Activated gamma-delta T cell treated with anti-CD3 and anti-CD28 coated beads, Interleukin-2, amount 50 U/mL, for 16 hours (primary cell): ENCODE measurements at regions not wholly inside any gene's neighbourhood (a gene's known extent, or its start where the extent isn't known, plus 50 kb on each side); places are given as distances from the start of the nearest gene placed in this dataset.

Experiments
- DNase-seq: peaks from one replicate; pipeline ENCODE4 v3.0.0-alpha.2; 2020; ENCODE audit warnings: low read depth

DNA sequence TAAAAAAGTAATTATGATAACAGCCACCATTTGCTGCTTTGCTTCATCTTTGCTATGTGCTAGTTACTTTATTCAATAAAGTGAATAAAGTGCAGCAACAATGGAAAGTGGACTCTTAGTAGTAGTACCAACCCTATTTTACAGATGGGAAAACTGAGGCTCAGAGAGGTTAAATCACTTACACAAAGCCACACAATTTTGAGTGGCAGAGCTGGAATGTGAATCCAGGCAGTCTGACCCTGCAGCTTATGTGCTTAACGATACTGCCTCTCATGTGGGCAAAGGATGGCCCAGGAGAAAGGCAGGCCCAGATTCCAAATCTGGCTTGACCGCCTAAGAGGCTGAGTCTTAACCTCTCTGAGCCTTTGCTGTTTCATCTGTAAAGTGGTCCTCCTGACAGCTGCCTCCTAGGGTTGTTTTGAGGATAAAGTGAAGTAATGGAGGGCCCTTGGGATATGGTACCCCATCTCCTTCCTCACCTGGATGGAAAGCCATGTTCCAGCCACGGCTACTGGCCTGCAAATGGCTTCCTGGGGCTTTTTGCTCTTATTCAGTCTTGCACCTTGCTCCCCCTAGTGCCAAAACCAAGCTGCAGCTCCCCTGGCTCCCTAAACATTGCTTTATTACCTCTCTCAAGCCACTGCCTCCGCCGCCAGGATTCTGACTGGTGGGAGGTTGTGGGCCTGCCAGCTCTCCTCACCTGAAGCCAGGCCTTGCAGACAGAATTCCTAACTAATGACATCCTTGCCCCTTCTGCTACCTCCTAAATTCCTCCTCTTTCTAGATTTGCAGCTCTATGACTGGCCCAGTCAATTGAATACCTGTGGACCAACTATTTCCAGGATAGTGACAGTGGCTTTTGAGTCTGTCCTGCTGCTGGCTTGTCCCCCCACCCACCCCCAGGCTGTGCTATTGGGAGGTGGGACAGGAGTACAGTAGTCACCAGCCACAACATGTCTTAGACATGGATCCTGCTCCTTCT is 283.3 kb upstream of the PWP1 start:
- peak; percentile 35 for DNase-seq

DNA sequence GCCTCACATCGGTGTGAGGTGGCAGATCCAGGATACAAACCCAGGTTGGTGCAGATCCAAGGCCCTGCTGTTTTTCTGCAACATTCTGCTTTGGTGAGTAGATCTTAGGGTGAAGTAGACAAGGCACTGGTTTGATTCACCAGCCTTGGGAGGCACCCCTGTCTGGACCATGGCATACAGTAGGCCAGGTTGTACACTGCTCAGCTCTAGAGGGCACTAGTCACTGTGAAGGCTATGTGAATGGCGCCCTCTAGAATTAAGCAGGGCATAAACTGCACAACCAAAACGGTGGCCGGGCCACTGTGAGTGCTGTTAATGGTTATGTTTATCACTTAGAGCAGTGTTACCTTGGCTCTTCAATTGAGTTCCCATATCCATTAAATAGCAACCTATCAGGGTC is 280.6 kb upstream of the PWP1 start:
- no peak for DNase-seq

DNA sequence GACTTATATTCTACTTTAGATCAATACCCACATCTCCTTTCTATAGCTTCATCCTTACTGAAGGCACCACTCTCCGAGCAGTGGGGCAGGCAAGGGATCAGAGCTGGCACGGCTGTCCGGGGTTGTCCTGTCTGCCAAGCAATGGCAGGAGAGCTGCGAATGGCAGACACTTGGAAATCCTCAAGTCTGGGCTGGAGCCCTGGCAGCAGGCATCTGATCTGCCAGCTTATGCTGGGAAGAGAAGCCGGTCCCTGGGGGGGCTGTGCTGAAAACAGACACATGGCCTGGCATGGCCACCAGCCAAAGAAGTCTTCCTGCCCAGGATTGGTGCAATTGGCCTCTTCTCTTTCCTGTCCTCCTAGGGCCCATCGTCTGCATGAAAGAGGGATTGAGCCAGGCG is 280.2 kb upstream of the PWP1 start:
- no peak for DNase-seq

DNA sequence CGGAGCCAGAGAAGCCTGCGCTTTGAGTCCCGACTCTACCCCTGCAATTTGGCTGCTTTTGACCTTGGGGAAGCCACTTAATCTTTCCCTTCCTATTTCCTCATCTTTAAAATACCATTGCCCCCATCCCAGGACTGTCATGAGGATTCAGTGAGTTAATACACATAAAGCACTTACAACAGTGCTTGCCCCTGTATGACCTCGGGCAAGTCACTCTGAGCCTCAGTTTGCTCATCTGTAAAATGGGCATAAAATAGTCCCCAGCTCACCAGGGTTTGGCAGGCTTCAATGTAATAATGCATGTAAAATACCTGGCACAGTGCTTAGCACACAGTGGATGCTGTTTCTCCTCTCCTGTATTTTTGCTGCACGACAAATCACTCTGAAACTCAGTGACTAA is 278.7 kb upstream of the PWP1 start:
- DNase-seq: no peak

DNA sequence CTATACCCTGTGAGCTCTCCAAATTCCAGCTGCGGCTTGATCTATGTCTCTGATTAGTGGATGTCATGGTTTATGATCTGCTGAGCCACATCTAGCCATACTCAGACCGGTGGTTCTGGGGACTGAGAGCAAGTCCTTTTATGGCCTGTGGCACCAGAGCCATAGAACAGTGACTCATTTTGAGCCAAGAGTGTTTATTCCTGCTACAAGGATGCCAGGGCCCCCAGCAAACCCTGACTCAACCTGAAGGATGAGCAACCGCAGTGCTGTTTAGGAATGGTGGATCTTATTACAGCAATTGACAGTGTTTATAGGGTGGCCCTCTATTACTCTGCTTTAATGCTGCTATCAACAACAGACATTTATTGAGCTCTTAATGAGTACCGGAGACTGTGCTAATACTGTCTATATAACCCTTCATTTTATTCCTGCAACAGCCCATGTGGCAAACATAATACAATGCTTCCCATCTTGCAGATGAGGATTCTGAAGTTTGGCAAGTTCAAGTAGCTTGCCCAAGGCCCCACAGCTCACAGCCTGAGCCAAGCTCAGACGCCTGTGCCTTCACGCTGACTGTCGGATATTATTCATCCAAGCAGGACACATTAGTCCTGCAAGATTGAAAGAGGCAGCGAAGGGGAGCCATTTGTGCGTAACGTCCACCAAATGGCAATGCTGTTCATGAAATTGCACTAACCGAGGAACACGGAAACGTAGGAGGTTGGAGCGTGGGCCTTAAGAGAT is 273.6 kb upstream of the PWP1 start:
- no peak for DNase-seq

DNA sequence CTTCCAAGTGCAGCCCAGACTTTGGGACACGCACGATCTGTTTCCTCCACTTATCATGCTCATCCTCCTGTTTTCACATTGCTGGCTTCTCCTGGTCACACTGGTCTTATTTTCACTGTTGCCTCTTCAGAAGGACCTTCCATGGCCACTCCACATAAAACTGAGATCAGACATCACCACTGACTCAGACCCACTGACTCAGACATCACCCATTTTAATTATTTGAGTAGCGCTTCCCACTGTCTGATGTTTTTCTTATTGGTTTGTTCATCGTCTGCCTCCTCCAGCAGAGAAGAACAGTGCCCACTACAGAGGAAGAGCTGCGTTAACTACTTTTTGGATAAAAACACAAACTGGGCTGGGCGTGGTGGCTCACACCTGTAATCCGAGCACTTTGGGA is 270.5 kb upstream of the PWP1 start:
- DNase-seq: no peak

DNA sequence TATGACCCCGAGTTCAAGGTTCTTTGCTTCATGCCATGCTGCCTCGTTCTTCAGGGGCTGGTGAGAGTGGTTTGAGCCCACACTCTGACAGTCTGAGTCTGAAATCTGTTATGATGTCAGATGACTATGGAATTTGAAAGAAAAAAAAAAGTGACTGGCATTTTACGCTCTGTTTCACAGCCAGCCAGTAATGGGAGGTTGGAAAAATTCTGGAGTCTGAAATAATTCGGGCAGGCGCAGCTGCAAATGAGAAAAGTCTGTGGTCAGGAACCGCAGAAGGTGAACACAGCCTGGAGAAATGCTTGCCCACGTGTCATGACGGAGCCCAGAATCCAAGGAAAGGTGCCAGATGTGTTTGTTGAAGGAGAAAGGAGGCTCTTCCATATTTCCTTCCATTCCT is 269.8 kb upstream of the PWP1 start:
- no peak for DNase-seq

DNA sequence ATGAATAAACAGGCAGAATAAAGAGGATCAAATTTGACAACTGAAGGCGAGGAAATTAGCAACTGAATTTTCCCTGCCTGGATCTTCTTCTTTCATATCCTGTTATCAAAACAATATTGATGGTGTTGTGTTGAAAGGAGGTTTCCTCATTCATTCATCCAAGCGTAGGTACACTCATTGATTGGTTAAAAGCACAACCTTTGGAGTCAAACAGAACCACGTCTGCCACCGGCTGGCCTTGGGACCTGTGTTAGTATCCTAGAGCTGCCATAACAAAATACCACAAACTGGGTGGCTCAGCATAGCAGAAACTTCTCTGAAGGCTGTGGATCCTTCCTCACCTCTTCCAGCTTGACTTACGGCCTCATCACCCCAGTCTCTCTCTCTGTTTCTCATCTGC is 268.6 kb upstream of the PWP1 start:
- DNase-seq: no peak

DNA sequence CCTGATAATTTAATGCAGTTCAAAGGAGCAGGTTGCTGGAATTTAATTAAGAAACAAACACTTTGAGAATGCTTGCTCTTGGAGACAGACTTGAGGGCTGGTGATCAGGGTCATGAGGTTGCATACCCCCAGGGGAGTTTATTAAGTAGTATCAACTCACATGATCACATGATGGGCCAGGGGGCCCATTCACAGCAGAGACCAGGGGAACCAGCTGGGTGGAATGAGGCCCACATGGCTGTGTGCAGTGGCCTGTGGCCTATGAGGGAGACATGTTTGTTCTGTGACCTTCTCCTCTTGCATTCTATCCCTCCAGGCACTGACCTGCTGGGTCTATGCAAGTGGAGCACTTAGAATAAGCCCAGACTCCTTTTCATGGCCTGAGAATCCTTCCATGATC is 266.6 kb upstream of the PWP1 start:
- no peak for DNase-seq

DNA sequence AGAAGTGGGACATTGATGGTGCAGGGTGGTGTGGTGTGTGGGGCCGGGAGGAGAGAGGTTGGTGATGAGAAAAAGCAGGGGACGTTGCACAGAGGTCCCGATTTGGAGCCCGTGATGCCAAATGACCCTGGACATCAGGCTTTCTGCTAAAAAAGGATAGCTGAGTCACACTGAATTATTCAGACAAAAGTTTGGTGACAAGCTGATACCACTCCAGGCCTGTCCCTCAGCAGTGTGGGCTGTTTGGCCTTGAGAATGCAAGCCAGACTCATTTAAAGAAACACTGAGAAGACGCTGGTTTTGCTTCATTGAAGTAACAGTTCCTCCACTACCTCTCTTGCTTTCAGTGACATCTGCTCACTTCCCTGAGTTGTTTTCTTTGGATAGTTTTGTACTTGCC is 262.1 kb upstream of the PWP1 start:
- DNase-seq: no peak

DNA sequence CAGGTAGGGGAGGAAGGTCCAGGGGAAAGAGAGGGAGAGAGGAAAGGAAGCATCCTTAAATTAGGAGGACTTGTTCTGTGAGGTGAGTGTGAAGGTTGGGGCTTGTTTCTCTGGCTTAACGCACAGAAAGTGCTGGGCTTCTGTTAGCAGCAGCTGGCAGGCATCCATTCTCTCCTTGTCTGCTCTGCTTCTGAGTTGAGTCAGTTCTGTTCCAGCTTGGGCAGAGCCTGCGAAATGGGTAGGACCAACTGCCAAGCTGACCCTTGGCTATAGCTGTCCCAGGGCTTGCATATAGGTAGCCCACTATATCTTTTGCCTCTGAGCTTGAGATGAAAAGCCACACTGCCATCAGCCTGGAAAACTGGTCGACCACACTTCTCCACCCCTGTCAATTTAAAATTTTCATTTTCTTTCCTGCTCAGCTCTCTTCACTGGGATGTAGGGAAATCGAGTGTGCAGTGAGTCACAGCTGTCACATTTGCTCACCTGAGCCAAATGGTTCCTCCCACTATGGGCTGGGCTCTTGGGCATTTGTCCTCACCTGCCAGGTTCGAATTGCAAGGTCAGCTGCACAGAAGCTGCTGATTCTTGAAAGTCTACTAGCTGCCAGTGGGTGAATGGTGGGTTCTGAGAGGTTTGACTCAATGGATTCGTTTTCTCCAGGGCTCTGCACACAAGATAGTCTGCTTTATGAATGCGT is 256.4 kb upstream of the PWP1 start:
- DNase-seq: no peak

DNA sequence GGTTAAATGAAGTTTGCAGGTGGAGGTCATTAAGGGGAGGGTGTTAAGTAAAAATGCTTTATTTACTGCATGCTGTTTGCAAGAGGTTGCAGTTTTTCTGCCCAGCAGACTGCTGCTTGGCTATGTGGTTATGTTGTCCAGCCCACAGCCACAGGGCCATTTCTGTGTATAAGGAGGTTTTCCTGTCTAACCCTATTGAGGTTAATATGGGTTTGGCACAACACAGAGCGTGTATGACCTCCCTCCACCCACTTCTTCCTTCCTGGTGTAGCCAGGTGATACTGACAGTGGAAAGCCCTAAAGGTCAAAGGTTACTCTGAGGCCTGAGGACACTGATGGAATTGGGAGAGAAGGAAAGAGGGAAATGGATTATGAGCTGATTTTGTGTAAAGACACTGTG is 253.7 kb upstream of the PWP1 start:
- DNase-seq: no peak

DNA sequence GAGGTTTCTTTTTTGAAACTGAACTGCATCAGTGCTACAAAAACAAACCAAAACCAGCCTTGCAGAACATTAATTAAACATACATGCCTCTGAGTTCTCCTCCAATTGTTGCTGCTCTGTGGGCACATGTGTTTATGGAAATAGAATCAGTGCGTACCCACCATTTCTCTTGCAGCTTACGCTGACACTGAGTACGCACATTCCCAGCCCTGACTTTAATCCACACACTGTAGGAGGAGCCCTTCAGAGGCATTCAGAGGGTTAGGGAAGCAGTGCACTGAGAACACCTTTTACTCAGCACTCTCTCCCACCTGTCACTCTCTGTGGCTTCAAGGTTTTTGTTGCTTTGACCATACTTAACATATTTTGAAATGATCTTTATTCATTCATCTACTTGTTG is 250.5 kb upstream of the PWP1 start:
- DNase-seq: no peak

DNA sequence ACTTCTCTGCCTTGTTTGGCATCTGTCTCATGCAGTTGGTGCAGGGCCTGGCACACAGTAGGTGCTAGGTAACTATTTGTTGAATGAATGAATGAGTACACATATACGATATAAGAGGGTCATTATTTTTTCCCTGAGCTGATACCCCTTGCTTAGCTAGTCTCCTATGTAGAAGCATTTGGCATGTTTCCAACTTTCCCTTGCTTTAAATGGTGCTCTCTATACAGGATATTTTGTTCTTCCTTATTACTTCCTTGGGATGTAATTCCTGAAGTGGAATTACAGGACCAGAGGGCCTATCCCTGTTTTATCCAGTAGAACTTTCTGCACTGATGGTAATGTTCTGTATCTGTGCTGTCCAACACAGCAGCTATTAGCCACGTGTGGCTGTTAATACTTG is 250.1 kb upstream of the PWP1 start:
- no peak for DNase-seq

DNA sequence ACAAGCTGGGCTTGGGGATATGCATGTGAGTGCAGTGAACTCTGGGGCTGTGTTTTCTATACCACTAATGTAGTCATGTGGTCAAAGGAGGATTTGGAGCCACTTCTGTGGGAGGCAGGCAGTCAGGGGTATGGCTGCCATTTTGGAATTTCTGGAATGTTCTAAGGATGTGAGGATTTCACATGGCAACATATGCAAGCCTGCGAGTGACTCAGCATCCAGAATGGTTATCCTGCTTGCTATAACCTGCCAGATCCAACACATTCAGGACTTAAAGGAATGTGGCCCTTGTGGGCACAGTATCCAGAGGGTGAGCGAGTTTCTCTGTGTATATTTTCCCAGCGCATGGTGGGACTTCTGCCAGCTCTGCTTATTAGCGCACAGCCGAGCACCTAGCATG is 249.2 kb upstream of the PWP1 start:
- no peak for DNase-seq

DNA sequence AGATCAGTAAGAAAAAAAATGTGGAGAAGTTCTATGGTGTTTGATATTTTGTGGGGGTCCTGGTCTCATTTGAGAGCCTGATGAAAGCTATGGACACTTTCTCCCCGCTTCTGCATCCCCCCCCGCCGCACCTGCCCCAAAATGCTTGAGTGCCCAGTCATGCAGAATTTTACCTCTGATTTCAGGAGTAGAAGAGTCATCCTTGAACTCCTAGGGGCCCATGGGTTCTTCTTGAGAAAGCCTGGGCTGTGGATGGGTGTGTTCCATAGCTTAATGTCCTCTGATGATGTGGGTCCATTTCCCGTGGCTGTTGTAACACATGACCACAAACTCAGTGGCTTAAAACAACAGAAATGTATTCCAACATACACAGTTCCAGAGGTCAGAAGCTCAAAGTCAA is 248.8 kb upstream of the PWP1 start:
- DNase-seq: no peak

DNA sequence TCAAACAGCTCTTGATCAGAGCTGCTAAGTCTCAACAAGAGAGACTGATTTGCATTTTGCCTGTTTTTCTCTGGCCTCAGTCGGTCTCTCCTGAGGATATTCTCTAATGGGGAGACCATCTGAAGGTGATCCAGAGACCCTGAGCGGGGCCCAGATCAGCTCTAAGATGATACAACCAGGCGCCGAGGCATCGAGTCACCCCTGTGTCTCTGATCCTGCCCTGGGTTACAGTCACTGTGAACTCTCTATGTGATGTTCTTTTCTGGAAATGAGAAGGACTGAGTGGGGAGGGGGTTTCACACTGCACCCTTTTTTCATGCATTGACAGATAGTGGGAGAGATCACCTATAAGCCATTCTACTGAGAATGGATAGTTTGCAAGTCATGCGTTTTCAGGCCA is 247.6 kb upstream of the PWP1 start:
- DNase-seq: no peak

DNA sequence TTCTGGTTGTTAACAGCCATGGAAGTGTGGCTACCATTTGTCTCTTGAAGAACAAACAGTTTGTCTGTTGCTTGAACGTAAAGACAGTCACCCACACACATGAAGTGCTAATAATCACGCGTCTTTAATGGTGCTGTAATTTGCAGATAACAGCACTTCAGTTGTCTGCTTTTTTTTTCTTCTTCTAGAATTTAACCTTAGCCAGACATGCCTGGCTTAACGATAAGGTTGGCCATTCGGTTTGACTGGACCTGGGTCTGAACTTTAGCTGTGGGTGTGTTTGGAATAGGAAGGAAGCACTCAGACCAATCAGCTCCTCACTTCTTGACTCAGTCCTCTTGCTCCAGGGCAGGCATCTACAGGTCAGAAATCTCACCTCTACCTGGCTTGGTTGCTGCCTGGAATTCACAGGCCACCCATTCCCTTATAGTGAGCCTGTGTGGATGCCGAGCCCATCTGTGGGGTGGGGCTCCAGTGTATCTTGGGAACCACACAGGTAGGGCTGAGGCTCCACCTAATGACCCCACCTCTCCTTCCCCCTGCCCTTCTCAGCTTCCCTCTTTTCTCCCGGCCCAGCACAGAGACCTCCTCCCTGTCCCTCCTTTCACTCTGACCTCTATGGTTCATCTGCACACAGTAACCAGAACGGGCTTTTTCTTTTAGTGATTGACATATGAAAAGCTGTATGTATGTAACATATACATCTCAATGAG is 246.4 kb upstream of the PWP1 start:
- no peak for DNase-seq

DNA sequence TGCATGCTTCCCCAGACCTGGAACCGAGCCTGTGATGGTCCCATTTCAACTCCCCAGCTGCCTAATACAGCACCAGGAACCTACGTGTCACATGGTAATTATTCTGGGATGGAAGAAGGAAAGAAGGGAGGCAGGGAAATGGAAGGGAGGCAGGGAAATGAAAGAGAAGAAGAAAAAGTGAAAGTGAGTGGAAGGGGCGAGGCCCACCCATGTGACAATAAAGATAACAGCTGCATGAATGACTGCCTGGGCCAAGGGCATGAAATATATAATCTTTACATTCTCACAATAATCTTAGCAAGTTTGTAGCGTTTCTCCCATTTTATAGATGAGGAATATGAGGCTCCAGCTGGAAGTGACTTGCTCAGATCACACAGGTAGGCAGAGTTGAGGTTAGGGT is 245.0 kb upstream of the PWP1 start:
- no peak for DNase-seq

DNA sequence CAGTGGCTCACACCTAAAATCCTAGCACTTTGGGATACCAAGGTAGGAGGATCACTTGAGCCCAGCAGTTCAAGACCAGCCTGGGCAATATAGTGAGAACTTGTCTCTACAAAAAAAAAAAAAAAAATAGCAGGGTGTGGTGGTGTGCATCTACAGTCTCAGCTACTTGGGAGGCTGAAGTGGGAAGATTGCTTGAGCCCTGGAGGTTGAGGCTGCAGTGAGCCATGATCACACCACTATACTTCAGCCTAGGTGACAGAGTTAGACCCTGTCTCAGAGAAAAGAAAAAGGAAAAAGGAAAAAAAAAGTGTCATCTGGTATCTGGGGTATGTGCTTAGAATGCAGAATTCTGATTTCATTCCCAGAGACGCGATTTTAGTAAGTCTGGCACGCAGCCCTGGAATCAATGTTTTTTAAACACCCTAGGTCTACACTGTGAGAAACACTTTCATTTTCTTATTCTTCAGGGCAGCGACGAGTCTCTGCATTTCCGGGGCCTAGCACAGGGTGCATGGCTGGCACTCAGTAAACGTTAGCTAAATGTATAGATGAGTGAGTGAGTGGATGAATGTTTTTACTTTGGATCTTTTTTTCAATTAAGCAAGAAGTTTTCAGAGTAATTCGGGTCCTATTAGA is 243.8 kb upstream of the PWP1 start:
- no peak for DNase-seq

DNA sequence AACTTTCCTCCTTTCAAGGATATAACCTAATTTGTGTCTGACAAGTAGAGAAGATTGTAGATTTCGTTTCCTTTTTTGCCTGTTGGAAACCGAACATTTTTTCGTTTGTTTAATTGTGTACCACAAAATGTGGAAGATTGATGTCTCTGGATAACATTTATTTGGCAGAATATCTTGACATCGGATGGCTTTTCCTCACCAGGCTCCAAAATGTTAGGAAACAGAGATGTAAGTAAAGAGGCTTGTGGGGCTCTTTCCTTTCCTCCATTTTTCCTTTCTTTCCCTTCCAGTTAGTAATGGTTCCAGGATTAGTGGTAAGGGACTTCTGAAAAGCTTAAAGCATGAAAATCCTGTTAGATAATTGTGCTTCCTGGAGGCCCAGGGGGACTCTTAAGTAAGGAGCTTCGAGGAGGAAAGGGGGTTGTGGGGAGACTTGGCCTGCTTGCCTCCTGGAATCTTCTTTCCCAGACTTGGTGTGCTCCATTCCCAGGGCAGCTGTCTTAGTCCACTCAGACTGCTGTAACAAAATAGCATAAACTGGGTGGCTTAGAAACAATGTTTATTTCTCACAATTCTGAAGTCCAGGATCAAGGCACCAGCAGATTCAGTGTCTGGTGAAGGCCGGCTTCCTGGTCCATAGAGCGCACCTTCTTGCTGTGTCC is 243.1 kb upstream of the PWP1 start:
- DNase-seq: no peak
